ENCODE measurements at regions not wholly inside any gene's neighbourhood (a gene's known extent, or its start where the extent isn't known, plus 50 kb on each side); places are given as distances from the start of the nearest gene placed in this dataset.

GRCh38 chr4:79211490-79211889, 114.4 kb downstream of the NAA11 start:
- no peak for TF ChIP-seq TAF1 (IDR thresholded peaks at IDR 0.05; ENCODE audit: borderline replicate concordance, low read depth, low read length)
- TF ChIP-seq POLR2AphosphoS5 (IDR thresholded peaks at IDR 0.05; ENCODE audit: low read depth, low read length), result no peak
- TF ChIP-seq POLR2A (IDR thresholded peaks at IDR 0.05; ENCODE audit: low read depth, low read length), result no peak
